H9 (cell line): ENCODE measurements at regions not wholly inside any gene's neighbourhood (a gene's known extent, or its start where the extent isn't known, plus 50 kb on each side); places are given as distances from the start of the nearest gene placed in this dataset.

ENCODE experiments used
- DNase-seq: peaks from one replicate; pipeline ENCODE4 v3.0.0-alpha.2; 2017
- H2AFZ ChIP-seq: one replicate; pipeline ENCODE4 v1.6.1; 2013; ENCODE audit warnings: mild to moderate bottlenecking, low read length, control low read depth, moderate library complexity
- H2AK5ac ChIP-seq: 2 replicates; pipeline ENCODE4 v1.6.1; 2013; ENCODE audit warnings: low read length, control low read depth, mixed read lengths; ENCODE audit not compliant: insufficient read length
- H2BK120ac ChIP-seq: one replicate; pipeline ENCODE4 v1.6.1; 2013; ENCODE audit warnings: low read depth, mild to moderate bottlenecking, low read length, control low read depth, inconsistent platforms; ENCODE audit not compliant: poor library complexity, severe bottlenecking
- H2BK12ac ChIP-seq: 2 replicates; pipeline ENCODE4 v1.6.1; 2013; ENCODE audit warnings: low read length, control low read depth, mixed read lengths, low read depth; ENCODE audit not compliant: insufficient read length
- H2BK15ac ChIP-seq: 2 replicates; pipeline ENCODE4 v1.6.1; 2013; ENCODE audit warnings: low read depth, low read length, control low read depth
- H2BK20ac ChIP-seq: one replicate; pipeline ENCODE4 v1.6.1; 2013; ENCODE audit warnings: low read depth, mild to moderate bottlenecking, low read length, control low read depth, inconsistent platforms; ENCODE audit not compliant: poor library complexity, severe bottlenecking
- H2BK5ac ChIP-seq: 2 replicates; pipeline ENCODE4 v1.6.1; 2013; ENCODE audit warnings: low read length, control low read depth, mixed read lengths; ENCODE audit not compliant: insufficient read length
- H3K14ac ChIP-seq: 2 replicates; pipeline ENCODE4 v1.6.1; 2013; ENCODE audit warnings: low read length, control low read depth; ENCODE audit not compliant: insufficient read depth
- H3K18ac ChIP-seq: 2 replicates; pipeline ENCODE4 v1.6.1; 2013; ENCODE audit warnings: low read depth, mild to moderate bottlenecking, mixed read lengths, low read length, control low read depth; ENCODE audit not compliant: insufficient read length
- H3K23ac ChIP-seq: 2 replicates; pipeline ENCODE4 v1.6.1; 2013; ENCODE audit warnings: low read length, control low read depth, mixed read lengths, low read depth; ENCODE audit not compliant: insufficient read length
- H3K23me2 ChIP-seq: 2 replicates; pipeline ENCODE4 v1.6.1; 2013; ENCODE audit warnings: low read depth, mild to moderate bottlenecking, mixed read lengths, low read length, control low read depth; ENCODE audit not compliant: insufficient read length, poor library complexity, severe bottlenecking
- H3K27ac ChIP-seq: 2 replicates; pipeline ENCODE4 v1.5.1; 2013; ENCODE audit warnings: low read length, control low read depth, mixed read lengths, low read depth; ENCODE audit not compliant: insufficient read length
- H3K27me3 ChIP-seq: 2 replicates; pipeline ENCODE4 v1.6.1; 2013; ENCODE audit warnings: low read length, control low read depth, inconsistent platforms; ENCODE audit not compliant: insufficient read depth
- H3K4ac ChIP-seq: 2 replicates; pipeline ENCODE4 v1.6.1; 2013; ENCODE audit warnings: low read depth, mild to moderate bottlenecking, control low read depth, inconsistent platforms, low read length, moderate library complexity
- H3K4me1 ChIP-seq: 2 replicates; pipeline ENCODE4 v1.6.1; 2013; ENCODE audit warnings: low read length, control low read depth, inconsistent platforms; ENCODE audit not compliant: insufficient read depth
- H3K4me2 ChIP-seq: 2 replicates; pipeline ENCODE4 v1.6.1; 2013; ENCODE audit warnings: low read length, control low read depth, mixed read lengths; ENCODE audit not compliant: insufficient read length, insufficient read depth
- H3K56ac ChIP-seq: 2 replicates; pipeline ENCODE4 v1.6.1; 2013; ENCODE audit warnings: low read depth, mild to moderate bottlenecking, mixed read lengths, low read length, control low read depth; ENCODE audit not compliant: insufficient read length
- H3K79me1 ChIP-seq: 2 replicates; pipeline ENCODE4 v1.6.1; 2013; ENCODE audit warnings: low read depth, mild to moderate bottlenecking, moderate library complexity, low read length, control low read depth, inconsistent platforms; ENCODE audit not compliant: insufficient read depth, poor library complexity, severe bottlenecking
- H3K79me2 ChIP-seq: 2 replicates; pipeline ENCODE4 v1.6.1; 2013; ENCODE audit warnings: low read length, control low read depth, inconsistent platforms; ENCODE audit not compliant: insufficient read depth
- H3K9ac ChIP-seq: 2 replicates; pipeline ENCODE4 v1.6.1; 2013; ENCODE audit warnings: low read length, control low read depth, mixed read lengths; ENCODE audit not compliant: insufficient read length; ENCODE audit errors: extremely low read depth
- H3K9me3 ChIP-seq: one replicate; pipeline ENCODE4 v1.6.1; 2013; ENCODE audit warnings: low read depth, low read length, inconsistent platforms; ENCODE audit not compliant: control insufficient read depth
- H3T11ph ChIP-seq: one replicate; pipeline ENCODE4 v1.6.1; 2013; ENCODE audit warnings: mild to moderate bottlenecking, low read length, control low read depth, inconsistent platforms
- H4K20me1 ChIP-seq: one replicate; pipeline ENCODE4 v1.6.1; 2013; ENCODE audit not compliant: control insufficient read depth, insufficient read length, insufficient read depth
- H4K5ac ChIP-seq: 2 replicates; pipeline ENCODE4 v1.6.1; 2013; ENCODE audit warnings: low read depth, mild to moderate bottlenecking, mixed read lengths, low read length, control low read depth; ENCODE audit not compliant: insufficient read length
- H4K8ac ChIP-seq: replicated peaks from 2 replicates; pipeline ENCODE4 v1.6.1; 2013; ENCODE audit warnings: low read length, control low read depth, mixed read lengths, low read depth; ENCODE audit not compliant: insufficient read length
- H4K91ac ChIP-seq: 2 replicates; pipeline ENCODE4 v1.6.1; 2013; ENCODE audit warnings: low read depth, mild to moderate bottlenecking, moderate library complexity, mixed read lengths, low read length, control low read depth; ENCODE audit not compliant: insufficient read length
- H3K27ac Mint-ChIP-seq, 3 experiments: 2 replicates in 2 of 3; 3 replicates in 1 of 3; pipeline ENCODE4 v1.8.0; 2020 to 2021; ENCODE audit warnings: mixed read lengths in 3 of 3, mild to moderate bottlenecking in 1 of 3, moderate library complexity in 1 of 3
- H3K27me3 Mint-ChIP-seq: 2 replicates; pipeline ENCODE4 v1.8.0; 2021; ENCODE audit warnings: low read depth, mild to moderate bottlenecking, moderate library complexity, mixed read lengths
- H3K36me3 Mint-ChIP-seq, 3 experiments: 2 replicates in 2 of 3; 3 replicates in 1 of 3; pipeline ENCODE4 v1.8.0; 2020 to 2021; ENCODE audit warnings: low read depth in 3 of 3, mixed read lengths in 3 of 3; ENCODE audit not compliant: insufficient read depth in 1 of 3
- H3K4me1 Mint-ChIP-seq, 2 experiments: 2 replicates each; pipeline ENCODE4 v1.8.0; 2020; ENCODE audit warnings: mixed read lengths in 2 of 2
- H3K4me3 Mint-ChIP-seq, 2 experiments: 2 replicates in 1 of 2; 3 replicates in 1 of 2; pipeline ENCODE4 v1.8.0; 2020 to 2021; ENCODE audit warnings: mild to moderate bottlenecking in 2 of 2, mixed read lengths in 2 of 2, moderate library complexity in 1 of 2
- H3K9me3 Mint-ChIP-seq, 2 experiments: 2 replicates in 1 of 2; 3 replicates in 1 of 2; pipeline ENCODE4 v1.8.0; 2020; ENCODE audit warnings: mild to moderate bottlenecking in 2 of 2, mixed read lengths in 2 of 2, moderate library complexity in 1 of 2
- WGBS: extraction: QIAGEN DNeasy Blood & Tissue Kit; methylation state at CpG from one replicate; pipeline ENCODE4 v1.1.7; 2013; ENCODE audit warnings: missing lambda C conversion rate, low lambda C conversion rate, mixed read lengths; ENCODE audit not compliant: insufficient read length; ENCODE audit errors: extremely low coverage; 5-methylcytosine and 5-hydroxymethylcytosine counted together
- TF ChIP-seq, protein P1 (sequence below): fragments of 200-600 bp; sonication (generic); conservative IDR thresholded peaks from 3 replicates; pipeline ENCODE4 v1.8.0; 2021; ENCODE audit warnings: antibody characterized with exemption, mild to moderate bottlenecking

GRCh38 chr5:111902436-111902835, 145.4 kb upstream of the NREP start:
- Histone ChIP-seq H3K9me3 (no peaks in the 10 kb centered on the region), H2AK5ac (no peak overlapping the region), H4K8ac (no peak overlapping the region), H3K27ac (no peak overlapping the region), H3K56ac (no peak overlapping the region), H3K4me2 (no peak overlapping the region), H2AFZ (no peak overlapping the region), H3K23ac (no peak overlapping the region), H3K27me3 (no peaks in the 10 kb centered on the region), H3K23me2 (no peaks in the 10 kb centered on the region), H3K14ac (no peak overlapping the region), H3K4ac (no peak overlapping the region), H3T11ph (no peak overlapping the region), H2BK20ac (no peak overlapping the region), H4K5ac (no peak overlapping the region), H3K79me1 (no peaks in the 10 kb centered on the region), H3K79me2 (no peaks in the 10 kb centered on the region), H3K18ac (no peak overlapping the region), H2BK12ac (no peak overlapping the region), H4K91ac (no peak overlapping the region), H2BK5ac (no peak overlapping the region), H2BK120ac (no peak overlapping the region), H3K9ac (no peak overlapping the region), H3K4me1 (no peaks in the 10 kb centered on the region), H2BK15ac (no peak overlapping the region), H4K20me1 (no peaks in the 10 kb centered on the region)
- no peaks in the 10 kb centered on the region for H3K4me1 Mint-ChIP-seq
- H3K9me3 Mint-ChIP-seq: peaks cover 5 to 7% of the 10 kb centered on the region in 2 experiments
- TF ChIP-seq, protein P1, sequence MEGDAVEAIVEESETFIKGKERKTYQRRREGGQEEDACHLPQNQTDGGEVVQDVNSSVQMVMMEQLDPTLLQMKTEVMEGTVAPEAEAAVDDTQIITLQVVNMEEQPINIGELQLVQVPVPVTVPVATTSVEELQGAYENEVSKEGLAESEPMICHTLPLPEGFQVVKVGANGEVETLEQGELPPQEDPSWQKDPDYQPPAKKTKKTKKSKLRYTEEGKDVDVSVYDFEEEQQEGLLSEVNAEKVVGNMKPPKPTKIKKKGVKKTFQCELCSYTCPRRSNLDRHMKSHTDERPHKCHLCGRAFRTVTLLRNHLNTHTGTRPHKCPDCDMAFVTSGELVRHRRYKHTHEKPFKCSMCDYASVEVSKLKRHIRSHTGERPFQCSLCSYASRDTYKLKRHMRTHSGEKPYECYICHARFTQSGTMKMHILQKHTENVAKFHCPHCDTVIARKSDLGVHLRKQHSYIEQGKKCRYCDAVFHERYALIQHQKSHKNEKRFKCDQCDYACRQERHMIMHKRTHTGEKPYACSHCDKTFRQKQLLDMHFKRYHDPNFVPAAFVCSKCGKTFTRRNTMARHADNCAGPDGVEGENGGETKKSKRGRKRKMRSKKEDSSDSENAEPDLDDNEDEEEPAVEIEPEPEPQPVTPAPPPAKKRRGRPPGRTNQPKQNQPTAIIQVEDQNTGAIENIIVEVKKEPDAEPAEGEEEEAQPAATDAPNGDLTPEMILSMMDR: no peak
- H3K27ac Mint-ChIP-seq: no peak overlapping the region
- WGBS: no CpG with 5 or more reads among the region's 5 CpGs
- no peaks in the 10 kb centered on the region for H3K27me3 Mint-ChIP-seq
- no peaks in the 10 kb centered on the region; a peak in 1 of 7 replicates for H3K36me3 Mint-ChIP-seq
- H3K4me3 Mint-ChIP-seq: no peak overlapping the region
- no peak for DNase-seq
